Endothelial cell of umbilical vein (primary cell): ENCODE measurements at regions not wholly inside any gene's neighbourhood (a gene's known extent, or its start where the extent isn't known, plus 50 kb on each side); places are given as distances from the start of the nearest gene placed in this dataset.

Experiments
- EZH2 ChIP-seq: IDR thresholded peaks from 2 replicates; pipeline ENCODE4 v1.6.1; 2012; ENCODE audit warnings: borderline replicate concordance, low read depth, mild to moderate bottlenecking, moderate library complexity, low read length, inconsistent platforms; ENCODE audit not compliant: severe bottlenecking
- FOS ChIP-seq: IDR thresholded peaks from 2 replicates; pipeline ENCODE4 v1.6.1; 2011; ENCODE audit warnings: mild to moderate bottlenecking, low read length, moderate library complexity, borderline replicate concordance; ENCODE audit not compliant: insufficient read depth
- POLR2A ChIP-seq: IDR thresholded peaks from 2 replicates; pipeline ENCODE4 v1.6.1; 2012; ENCODE audit warnings: low read depth, mild to moderate bottlenecking, control low read depth, low read length
- POLR2AphosphoS5 ChIP-seq: IDR thresholded peaks from 2 replicates; pipeline ENCODE4 v1.6.1; 2012; ENCODE audit warnings: low read depth, mild to moderate bottlenecking, control low read depth, low read length, moderate library complexity; ENCODE audit not compliant: insufficient read depth
- TF ChIP-seq, protein P1 (sequence below), 2 donors: IDR thresholded peaks; 1 replicate in 1 of 2; 2 replicates in 1 of 2; pipeline ENCODE4 v1.5.1; 2011; ENCODE audit warnings: low read length in 2 of 2, mild to moderate bottlenecking in 2 of 2, moderate library complexity in 2 of 2, control low read depth in 1 of 2, inconsistent platforms in 1 of 2, low read depth in 1 of 2; ENCODE audit not compliant: insufficient read depth in 1 of 2; ENCODE audit errors: extremely low read depth in 1 of 2
- TF ChIP-seq, protein P2 (sequence below): IDR thresholded peaks from 2 replicates; pipeline ENCODE4 v1.6.1; 2011; ENCODE audit not compliant: insufficient read depth, insufficient read length

DNA sequence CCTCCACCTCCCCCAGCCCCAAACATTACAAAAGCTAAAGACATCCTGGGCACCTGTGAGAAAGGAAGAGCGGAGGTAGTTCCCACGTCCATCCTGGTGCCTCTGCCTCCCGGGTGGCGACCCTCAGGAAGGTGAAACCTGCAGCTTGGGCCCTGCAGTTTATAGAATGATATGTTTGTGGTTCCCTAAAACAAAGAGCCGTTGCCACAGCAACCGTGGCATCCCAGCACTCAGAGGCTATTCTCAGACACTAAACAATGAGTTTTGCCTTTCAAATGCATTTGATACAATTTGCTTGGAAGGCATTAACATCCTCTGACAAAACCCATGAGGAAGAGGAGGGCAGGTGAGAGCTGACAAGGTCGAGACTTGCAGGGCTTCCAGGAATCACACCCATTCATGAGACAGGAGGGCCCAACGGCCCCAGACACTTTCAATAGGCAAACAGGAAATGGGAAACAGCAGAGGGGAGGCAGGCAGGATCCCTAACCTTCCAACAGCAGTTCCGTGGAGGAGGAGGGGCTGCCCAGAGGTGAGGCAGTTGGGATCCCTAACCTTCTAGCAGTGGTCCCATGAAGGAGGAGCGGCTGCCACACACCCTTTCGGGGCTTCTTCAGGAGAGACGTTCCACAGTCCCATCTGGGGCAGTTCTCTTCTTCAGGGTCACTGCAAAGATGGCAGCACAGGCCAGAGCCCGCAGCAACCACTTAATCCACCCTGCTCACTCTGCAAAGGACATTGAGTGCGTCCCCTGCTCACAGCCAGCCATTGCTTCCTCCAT is 379.2 kb downstream of the SHANK2 start:
- TF ChIP-seq, protein P1, sequence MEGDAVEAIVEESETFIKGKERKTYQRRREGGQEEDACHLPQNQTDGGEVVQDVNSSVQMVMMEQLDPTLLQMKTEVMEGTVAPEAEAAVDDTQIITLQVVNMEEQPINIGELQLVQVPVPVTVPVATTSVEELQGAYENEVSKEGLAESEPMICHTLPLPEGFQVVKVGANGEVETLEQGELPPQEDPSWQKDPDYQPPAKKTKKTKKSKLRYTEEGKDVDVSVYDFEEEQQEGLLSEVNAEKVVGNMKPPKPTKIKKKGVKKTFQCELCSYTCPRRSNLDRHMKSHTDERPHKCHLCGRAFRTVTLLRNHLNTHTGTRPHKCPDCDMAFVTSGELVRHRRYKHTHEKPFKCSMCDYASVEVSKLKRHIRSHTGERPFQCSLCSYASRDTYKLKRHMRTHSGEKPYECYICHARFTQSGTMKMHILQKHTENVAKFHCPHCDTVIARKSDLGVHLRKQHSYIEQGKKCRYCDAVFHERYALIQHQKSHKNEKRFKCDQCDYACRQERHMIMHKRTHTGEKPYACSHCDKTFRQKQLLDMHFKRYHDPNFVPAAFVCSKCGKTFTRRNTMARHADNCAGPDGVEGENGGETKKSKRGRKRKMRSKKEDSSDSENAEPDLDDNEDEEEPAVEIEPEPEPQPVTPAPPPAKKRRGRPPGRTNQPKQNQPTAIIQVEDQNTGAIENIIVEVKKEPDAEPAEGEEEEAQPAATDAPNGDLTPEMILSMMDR (IDR thresholded peaks at IDR 0.05; ENCODE audit: extremely low read depth in 1 of 2, insufficient read depth in 1 of 2, low read depth in 1 of 2, low read length in 2 of 2), result no peak
- no peak for TF ChIP-seq EZH2
- TF ChIP-seq POLR2AphosphoS5, result no peak
- no peak for TF ChIP-seq POLR2A
- no peak for TF ChIP-seq FOS
- TF ChIP-seq, protein P2, sequence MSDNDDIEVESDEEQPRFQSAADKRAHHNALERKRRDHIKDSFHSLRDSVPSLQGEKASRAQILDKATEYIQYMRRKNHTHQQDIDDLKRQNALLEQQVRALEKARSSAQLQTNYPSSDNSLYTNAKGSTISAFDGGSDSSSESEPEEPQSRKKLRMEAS, result no peak
